SK-N-SH (cell line): ENCODE measurements at regions not wholly inside any gene's neighbourhood (a gene's known extent, or its start where the extent isn't known, plus 50 kb on each side); places are given as distances from the start of the nearest gene placed in this dataset.

Source experiments
- JUND ChIP-seq: IDR thresholded peaks from 2 replicates; pipeline ENCODE4 v1.4.0; 2012
- YY1 ChIP-seq: IDR thresholded peaks from 2 replicates; pipeline ENCODE4 v1.4.0; 2012; ENCODE audit warnings: low read depth, mild to moderate bottlenecking

DNA sequence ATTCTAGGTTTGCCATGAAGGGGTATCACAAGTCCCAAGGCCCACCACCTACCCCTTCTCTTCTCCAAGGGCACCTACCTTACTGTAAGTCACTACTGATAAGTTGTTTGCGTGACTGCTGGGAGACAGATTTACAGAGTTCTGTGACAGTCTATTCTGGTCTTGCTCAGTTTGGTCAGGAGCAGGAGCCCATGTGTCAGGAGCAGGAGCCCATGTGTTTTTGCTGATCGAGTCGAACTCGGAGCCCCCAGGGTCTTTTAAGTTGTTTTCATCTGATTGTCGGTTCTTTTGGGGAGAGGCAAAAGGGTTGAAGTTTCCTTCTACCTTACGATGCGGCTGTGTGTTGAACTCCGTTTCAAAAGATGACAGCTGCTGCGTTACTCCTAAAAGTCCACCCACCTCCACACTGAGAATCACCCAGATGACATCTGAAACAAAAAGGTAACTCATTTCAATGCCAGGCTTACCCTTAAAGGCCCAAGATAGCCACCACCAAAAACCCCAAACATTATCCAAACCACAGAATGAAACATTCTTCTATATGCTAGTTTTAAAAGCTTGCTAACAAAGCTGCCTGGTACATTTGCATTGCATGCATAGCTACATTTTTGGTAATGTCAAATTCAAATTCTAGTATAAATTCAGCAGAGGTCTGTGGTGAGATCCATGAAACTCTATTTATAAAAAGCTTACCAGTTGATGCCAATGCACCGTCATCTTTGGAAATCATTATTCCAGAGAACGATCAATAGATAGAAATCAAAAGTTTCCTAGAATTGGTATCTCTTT is 50.5 kb upstream of the SPDEF start:
- no peak for TF ChIP-seq YY1
- no peak for TF ChIP-seq JUND
